Activated CD4-positive, alpha-beta T cell treated with anti-CD3 and anti-CD28 coated beads for 48 hours (primary cell): ENCODE measurements at regions not wholly inside any gene's neighbourhood (a gene's known extent, or its start where the extent isn't known, plus 50 kb on each side); places are given as distances from the start of the nearest gene placed in this dataset.
"Not testable (repeated sequence)": the region's sequence is repeated elsewhere in the genome, so short reads cannot be mapped to it uniquely, and the experiment has no call there.

Experiments
- DNase-seq: peaks from one replicate; pipeline ENCODE4 v3.0.0-alpha.2; 2020

DNA sequence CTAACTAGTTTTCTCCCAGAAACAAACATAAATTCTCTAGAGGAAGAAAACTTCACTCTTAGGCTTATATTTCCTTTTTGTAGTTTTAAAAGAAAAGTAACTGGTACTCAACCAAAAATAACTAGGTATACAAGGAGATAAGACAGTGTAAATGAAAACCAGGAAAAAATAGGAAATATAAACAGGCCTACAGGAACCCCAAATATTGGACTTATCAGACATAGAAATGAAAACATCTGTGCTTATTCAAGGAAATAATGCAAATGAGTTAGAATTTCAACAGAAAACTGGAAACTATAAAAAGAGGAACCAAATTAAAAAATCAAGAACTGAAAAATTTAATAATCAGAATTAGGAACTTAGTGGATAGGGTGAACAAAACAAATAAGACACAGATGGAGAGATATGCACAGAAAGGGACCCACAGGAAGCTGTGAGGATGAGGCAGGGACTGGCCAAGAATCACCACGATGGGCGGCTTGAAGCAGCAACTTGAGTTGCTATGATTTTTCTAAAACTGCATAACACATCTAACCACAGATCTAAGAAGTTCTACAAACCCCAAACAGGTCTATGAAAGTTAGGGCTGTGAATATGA is 67.5 kb upstream of the ACTRT2 start:
- DNase-seq: no peak

DNA sequence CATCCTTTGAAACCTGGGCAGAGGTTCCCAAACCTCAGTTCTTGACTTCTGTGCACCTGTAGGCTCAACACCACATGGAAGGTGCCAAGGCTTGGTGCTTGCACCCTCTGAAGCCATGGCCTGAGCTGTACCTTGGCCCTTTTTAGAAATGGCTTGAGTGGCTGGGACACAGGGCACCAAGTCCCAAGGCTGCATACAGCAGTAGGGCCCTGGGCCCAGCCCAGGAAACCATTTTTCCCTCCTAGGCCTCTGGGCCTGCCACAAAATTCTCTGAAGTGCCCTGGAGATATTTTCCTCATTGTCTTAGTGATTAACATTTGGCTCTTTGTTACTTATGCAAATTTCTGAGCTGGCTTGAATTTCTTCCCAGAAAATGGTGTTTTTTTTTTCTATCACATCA is 65.6 kb upstream of the ACTRT2 start:
- DNase-seq: no peak

DNA sequence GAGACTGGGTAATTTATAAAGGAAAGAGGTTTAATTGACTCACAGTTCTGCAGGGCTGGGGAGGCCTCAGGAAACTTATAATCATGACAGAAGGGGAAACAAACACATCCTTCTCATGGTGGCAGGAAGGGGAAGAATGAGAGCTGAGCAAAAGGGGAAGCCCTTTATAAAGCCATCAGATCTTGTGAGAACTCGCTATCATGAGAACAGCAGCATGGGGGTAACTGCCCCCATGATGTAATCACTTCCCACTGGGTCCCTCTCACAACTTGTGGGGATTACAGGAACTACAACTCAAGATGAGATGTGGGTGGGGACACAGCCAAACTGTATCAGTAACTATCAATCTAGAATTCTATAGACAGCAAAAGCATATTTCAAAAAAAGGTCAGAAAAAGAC is 64.7 kb upstream of the ACTRT2 start:
- no peak for DNase-seq

DNA sequence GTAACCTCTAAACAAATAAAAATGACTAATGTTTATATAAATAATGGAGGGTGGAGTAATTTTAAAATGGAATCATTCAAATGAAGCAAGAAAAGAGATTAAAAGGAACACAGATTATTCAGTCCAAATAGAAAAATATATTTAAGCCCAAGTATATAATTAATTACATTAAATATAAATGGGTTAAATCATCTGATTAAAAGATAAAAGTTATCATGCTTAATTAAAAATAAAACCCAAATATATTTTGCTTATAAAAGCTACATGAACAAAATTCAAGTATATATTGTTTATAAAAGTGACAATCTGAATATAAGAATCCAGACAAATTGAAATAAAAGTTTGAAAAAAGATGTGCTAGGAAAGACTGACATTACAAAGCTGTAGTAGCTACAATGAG is 63.9 kb upstream of the ACTRT2 start:
- DNase-seq: no peak

DNA sequence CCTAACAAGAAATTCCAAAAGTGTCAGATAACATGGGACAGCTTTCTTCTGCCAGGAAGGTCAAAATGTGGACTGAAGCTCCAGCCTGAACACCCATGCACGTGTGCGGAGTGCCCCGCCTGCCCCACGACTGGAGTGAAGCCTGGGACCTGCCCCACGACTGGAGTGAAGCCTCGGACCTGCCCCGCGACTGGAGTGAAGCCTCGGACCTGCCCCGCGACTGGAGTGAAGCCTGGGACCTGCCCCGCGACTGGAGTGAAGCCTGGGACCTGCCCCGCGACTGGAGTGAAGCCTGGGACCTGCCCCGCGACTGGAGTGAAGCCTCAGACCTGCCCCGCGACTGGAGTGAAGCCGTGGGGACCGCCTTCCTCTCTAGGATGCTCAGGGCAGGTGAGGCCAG is 61.4 kb upstream of the ACTRT2 start:
- not testable (repeated sequence) for DNase-seq

DNA sequence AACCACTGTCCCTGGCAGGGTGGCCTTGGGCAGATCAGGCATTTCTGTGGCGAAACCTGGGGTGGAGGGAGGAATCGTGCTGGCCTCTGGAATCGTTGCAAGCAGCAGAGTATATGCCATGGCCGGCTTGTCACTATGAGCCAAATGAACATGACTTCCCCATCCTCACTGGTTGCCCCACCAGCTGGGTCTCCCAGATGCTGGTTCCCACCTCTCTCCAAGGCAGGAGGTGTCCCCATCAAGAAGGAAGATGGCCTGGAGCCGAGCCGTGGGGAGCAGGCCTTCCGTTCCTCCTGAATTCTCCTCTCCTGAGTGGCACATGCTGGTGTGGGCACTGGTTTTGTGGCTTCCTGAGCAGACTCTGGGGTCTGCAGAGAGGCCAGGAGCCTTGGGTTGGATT is 60.2 kb upstream of the ACTRT2 start:
- no peak for DNase-seq

DNA sequence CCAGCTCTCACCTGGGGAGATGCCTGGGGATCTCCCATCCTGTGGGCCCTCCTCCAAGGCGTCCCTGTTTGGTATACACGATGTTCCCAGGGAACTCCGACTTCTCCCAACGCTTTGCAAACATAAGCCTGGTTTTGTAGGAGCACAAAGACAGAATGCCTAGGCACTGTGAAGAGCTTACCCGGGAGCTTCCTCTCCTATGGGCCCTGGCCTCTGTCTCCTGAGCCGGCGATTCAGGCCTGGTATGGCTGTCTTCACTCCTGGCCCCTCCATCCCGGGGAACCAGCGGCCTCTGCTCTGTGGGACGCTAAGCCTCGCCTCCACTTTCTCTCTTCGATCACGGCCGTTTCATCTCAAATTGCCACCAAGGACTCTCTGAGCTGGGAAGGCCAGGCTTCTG is 59.6 kb upstream of the ACTRT2 start:
- no peak for DNase-seq

DNA sequence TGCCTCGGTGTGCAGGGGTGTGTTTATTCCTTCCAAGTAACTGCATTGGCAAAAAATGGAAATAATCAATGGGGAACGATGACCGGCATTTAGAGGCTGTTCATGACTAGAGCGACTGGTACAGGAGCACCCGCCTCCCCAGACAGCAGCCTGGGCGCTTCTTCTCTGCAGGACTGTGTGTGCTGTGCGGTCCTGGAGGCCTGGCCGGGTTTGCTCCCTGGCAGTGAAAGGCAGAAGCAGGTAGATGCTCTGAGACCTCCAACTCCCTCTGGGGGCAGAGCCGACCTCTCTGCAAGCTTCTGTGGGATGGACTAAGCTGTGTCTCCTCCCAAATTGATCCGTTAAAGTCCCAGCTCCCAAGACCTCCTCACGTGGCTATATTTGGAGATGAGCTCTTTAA is 59.2 kb upstream of the ACTRT2 start:
- DNase-seq: no peak

DNA sequence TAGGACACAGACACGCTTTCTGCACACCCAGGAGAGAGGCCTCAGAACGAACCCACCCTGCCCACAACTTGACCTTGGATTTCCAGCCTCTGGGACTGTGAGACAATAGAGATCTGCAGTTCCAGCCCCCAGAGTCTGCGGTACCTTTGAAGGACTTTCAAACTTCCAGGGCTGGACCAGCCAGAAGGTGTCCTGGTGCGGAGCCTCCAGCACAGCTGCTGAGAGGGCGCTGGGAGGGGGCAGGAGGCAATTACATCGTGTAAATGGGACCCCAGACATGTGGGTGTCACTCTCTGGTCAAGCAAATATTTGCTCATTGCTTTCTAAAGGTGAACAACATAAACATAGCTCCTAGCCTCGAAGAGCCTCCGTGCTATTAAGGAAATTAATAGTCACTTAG is 58.7 kb upstream of the ACTRT2 start:
- DNase-seq: no peak

DNA sequence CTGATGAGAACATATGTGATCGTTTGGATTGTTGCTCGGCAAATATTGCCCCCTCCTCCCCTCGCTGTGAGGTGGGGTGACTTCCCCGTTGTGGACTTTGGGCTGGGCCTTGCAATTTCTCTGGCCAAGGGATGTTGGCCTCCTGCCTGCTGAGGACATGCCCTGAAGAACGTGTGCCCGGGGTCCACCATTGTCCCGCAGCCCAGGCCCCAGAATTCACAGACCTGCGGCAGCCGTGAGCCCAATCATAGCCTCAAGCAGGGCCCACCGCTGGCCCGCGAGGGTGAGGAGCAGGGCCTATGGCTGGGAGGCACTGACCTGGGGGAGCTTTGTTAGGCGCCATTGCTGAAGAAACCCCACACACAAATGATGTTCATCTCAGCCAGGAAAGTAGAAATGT is 58.3 kb upstream of the ACTRT2 start:
- DNase-seq: no peak

DNA sequence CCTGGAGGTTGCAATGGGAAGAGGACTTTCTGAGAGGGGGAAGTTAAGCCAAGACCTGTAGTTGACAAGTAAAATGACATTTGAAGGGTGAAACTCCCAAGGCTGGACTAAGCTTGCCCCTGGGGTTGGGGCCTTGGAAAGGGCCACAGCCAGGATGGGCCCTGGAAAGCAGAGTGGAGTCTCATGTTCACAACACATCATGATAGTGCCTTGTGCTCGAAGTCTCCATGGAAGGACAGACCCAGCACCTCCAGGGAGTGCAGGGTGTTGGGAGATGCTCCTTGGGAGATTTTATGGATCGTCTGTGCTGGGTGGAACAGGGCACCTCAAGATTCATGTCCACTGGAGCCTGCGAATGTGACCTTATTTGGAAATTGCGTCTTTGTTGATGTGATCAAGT is 55.6 kb upstream of the ACTRT2 start:
- DNase-seq: no peak

DNA sequence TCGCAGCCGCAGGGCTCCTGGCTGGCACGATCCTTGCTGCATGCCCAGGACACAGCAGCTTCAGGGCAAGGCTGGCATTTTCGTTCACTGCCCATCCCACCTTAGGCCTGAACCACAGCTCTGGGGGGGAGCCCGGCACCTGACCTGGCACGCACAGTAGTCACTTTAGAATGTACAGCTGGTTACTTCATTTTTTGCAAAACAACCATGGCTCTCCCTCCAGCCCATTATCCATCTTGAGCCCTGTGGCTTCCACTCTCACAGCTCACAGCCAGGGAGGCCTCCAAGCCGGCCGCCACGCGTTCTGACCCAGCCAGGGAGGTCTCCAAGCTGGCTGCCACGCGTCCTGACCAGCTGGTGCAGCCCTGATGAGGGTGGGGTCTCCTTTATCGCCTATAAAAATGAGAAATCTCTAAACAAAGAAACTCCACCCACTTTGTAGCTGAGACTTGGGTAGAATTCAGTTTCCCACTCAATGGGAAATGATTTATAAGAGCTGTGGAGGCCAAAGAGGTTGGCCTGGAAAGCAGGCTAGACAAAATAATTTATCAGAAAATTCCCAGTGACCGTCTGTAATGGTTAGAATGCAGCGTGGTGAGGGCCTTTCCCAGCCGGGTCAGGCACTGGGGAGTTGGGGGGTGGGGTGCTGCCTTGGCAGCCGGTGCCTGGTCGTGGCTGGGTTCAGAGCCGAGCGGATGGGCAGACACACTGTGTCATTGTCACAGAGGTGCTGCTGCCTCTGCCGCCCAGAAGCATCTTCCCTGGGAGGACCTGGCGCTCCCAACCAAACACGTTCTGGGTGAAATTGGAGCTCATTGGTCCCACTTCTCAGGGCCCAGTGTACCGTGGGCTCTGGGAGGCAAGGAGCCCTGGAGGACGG is 54.6 kb upstream of the ACTRT2 start:
- DNase-seq: no peak

DNA sequence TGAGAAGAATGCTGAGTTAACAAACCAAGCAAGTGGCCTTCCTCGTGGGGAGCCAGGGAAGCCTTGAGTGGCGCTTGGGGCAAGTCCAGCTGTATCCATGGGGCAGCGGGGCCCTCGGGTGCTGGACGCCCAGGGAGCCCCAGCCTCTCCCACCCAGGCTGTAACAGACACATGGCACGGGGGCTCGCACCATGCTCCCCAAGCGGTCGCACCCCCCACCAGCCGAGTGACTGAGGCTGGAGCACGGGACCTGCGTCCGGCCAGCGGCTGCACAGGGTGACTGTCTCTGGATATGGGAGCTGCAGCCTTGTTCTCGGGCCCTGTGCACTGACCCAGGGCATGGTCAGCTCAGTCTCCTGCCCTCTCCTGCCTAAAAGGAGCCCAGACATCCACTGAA is 53.9 kb upstream of the ACTRT2 start:
- DNase-seq: no peak

DNA sequence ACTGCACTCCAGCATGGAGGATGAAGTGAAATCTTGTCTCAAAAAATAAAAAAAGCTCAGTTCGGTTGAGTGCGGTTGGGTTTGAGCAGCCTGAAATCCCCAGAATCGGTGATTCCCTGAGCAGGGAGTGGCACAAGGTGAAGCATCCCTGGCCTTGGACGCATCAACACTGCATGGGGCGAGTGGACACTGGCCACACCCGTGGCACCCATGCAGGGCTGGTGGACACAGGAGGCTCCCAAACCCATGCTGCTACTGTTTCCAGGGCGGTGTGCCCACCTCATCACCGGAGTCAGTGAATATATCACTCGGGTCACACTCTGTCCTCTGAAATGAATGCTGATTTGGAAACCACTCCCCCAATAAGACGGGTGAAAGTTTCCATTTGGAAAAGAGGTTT is 53.4 kb upstream of the ACTRT2 start:
- DNase-seq: no peak

DNA sequence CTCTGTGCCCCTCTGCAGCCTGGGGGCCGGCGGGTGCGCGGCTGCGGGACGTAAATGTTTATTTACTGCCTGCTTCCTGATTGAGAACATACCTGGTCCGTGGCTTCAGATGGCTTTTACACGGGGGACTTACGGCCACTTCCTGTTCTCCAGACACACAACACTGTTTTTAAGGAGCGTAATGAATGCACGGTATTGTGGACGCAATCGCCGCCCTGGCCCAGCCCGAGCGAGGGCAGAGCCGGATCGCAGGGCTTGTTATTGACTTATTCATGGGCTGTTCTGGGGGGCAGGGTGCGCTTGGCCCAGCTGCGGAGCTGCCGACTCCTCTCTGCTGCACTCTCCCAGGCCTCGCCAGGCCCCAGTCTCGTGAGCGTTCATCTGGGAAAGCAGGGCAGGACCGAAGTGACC is 52.8 kb upstream of the ACTRT2 start:
- DNase-seq: no peak

DNA sequence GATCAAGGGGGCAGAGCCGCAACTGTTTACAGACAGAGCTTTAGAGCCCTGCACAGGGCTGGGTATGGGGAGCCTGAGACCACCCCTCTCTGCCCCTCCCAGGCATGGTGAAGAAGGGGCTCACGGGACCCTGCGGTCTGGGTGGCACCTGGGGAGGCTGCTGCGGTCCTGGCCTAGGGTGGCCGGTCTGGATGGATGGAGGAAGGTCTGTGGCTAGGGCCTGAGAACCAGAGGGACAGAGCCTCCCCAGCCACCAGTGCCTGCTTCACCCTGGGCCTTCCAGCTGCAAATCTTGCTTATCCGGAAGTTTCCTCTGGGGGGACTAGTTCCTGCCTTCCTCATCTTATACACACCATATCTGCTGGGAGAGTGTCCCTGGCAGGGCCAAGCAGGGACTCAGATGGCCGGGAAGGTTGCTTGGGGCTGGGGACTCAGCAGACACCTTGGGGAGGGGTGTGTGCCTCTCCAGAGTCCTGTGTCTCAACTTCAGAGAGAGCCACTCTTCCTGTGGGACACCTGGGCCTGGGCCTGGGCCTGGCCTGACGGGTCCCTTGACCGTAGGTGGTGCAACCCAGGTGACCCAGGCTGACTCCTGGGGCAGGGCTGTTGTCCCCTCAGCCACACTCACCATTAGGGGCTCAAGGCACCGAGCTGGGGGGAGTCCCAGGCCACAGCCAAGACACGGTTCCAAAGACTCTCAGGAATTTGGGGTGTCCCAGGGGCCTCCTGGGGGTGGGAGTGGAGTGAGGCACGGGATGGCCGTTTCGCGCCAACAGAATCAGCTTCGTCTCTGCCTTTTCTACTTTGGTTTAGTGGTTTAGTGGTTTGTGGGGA is 52.0 kb upstream of the ACTRT2 start:
- no peak for DNase-seq

DNA sequence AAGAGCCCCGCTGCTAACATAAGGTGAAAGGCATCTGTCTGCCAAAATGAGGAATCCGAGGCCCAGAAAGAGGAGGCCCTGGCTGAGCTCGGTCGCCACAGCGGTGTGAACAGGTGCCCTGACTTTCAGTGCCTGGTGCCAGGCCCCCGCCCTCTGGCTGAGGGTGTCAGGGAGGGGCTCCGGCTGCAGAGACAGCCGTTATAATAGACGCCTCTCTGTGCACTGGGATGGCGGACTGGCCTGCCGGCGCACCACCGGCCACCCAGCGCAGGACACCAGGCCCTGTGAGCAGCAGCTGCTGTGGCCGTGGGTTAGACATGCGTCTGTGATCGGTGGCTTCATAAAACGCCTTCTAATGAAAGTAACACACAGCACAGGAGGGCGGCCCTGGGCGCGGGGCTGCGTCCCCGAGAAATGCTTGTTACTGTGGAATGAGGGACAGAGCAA is 51.4 kb upstream of the ACTRT2 start:
- no peak for DNase-seq

DNA sequence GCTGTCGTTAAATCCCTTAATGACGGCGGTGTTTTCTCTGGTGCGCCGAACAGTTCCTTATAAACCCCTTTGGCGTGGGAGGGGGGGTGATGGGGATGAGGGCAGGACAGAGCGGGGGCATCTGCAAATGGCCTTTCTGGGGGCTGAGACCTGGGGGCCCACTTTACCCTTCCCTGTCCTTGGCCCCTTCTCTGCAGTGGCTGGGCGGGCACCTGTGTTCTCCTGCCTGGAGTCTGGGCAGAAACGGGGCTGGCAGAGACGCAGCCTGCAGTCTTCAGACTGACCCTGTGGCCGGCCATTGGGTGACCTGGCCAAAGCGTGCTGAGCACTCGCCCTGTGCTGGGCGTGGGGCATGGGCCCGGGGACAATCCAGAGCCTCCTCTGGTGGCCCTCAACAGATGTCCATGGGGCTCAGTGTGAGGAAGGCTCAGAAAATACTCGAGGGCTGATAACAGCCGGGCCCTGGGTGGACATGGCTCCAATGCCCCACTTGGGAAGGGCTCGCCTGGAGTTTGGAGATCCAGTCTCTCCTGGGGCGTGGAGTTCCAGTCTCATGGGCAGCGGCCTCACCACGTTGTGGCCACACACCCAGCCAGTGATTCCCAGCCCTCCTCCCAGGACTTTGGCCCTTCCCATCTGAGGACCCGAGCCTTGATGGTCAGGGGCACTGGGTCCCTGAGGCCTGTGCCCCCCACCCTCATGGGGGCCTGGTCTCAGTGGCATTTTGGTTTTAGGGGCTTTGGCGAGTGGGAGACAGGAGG is 50.8 kb upstream of the ACTRT2 start:
- DNase-seq: no peak

DNA sequence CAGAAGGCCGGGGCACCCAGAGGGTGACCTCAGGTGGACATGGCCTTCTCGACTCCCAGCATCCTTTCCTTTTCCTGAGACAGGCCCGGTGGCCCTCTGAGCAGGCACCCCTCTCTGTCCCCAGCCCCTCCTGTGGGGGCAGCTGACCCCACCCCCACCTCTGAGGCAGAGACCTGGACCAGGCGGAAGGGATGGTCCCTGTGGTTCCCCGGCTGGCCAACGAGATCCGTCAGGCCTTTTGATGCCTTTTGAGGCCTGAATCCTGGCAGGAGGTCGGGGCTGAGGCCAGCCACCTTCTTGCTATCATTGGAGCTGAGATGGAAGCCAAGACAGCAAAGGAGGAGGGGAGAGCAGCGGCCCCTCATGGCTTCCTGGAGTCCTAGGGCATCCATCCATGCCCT is 50.2 kb upstream of the ACTRT2 start:
- no peak for DNase-seq
